ENCODE measurements at regions not wholly inside any gene's neighbourhood (a gene's known extent, or its start where the extent isn't known, plus 50 kb on each side); places are given as distances from the start of the nearest gene placed in this dataset.
"Not testable (repeated sequence)": the region's sequence is repeated elsewhere in the genome, so short reads cannot be mapped to it uniquely, and the experiment has no call there.

DNA sequence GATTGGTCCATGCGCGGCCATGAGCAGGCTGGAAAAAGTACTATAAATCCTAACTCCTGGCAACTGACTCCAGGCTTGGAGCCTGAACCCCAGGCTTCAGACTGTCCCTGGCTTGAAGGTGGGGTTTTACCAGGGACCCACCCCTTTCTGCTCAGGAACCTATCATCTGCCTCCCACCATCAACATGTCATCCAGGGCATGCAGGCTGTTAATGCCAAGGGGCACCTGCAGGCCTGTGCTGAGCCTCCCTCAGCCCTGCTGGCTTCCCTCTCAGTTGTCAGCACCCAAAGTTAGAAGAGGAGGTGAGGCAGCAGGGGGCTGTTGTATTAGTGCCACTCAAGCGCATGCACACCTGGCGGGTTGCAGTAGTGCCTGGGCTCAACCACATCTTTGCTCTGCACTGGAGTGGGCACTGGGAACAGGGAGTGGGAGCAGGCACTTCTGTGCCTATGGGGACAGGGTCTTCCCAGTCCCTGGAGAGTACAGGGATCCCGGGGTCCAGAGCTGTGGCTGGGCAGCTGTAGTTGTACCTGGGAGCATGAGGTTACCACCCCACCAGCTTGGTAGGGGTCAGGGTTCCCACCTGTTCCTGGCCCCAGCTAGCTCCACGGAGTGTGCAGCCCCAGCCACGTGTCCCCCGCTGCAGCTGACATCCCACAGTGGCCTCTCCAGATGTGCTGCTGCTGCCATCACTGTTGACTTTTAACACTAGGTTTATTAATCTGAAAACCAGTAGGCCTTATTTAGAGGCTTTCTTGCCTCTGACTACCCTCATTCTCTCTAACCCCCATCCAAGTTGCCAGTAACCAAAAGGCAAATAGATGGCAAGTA, 306.2 kb upstream of the RIOK2 start:
- no peak for DNase-seq

DNA sequence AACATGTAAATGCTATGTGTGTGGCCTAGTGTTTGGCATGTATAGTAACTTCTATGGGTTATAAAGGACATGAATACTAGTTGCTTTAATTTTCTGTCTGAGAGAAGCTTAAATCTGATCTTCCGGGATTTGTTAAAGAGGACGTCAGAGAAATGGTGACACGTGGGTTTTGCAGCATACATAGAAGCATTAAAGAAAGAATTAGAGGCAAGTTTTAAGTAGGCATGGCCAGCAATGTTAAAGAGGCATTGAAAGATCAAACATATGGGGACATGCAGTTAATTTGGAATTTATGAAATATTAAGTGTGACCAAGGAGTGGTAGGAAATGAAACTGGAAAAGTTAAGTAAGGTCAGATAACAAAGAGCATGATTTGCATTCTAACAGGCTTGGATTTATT, 311.4 kb upstream of the RIOK2 start:
- DNase-seq, result no peak

DNA sequence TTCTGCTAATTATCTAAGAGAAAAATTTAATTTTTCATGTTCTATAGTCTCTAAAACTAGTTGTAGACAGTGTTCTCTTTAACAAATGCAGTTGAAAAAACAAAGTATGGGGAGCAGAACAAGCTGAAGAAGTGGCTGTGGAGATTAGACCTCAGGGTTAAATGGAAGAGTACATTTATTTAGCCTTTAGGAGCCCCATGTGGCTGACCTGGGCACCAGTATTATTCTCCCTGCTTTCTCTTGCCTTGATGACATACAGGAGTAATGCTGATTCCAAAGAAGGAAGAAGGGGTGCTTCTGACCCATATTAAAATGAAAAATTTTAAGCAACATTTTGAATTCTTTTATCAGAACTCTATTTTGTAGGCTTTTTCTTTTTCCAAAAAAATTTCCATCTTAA, 312.3 kb upstream of the RIOK2 start:
- no peak for DNase-seq

DNA sequence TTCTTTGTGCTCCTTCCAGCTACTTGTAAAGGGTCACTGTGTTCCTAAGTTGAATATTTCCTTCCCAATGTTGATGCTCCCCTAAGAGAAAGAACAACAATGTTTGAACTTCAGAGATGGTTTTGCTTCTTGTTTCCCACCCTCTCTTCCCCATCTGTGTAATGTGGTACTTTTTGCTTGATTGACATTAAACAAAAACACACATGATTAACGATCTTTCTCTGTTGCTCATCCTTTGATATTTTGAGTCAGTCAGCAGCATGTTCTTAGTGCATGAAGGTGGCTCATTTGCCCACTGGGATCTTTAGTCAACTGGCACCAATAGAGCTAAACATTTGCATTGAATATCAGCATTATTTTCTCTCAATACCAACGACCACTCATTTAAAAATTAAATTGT, 313.0 kb upstream of the RIOK2 start:
- DNase-seq, result no peak

DNA sequence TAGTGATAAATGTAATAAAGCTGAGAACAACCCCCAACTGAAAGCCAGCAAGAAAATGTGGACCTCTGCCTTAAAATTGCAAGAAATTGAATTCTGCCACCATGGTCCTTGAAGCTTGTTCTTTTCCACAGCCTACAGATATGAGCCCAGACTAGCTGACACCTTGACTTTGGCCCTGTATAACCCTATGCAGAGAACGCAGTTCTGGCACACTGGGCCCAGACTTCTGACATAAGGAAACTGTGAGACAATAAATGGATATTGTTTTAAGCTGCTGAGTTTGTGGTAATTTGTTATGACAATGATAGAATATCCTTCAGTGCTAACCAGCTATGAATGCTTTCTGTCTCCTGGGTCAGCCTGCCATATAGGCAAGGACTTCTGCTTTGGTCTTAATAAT, 315.6 kb upstream of the RIOK2 start:
- DNase-seq, result no peak

DNA sequence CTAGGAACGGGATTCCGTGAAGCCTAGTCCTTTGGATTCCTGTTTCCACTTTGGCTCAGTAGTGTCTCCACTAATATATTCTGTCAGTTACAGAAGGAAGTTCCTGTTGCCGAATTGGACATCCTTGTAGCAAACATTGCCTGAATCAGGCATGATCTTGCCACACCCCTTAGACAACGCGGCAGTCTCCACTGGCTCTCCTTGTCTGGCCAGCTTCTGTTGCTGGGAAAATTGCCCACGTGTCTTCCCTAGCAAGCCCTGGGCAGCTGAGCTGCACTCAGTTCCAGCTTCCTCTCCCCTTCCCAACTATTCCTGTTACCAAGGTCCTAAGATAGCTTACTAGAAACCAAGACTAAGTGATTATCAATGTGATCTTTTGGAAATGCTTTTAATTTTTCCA, 316.6 kb upstream of the RIOK2 start:
- no peak for DNase-seq

DNA sequence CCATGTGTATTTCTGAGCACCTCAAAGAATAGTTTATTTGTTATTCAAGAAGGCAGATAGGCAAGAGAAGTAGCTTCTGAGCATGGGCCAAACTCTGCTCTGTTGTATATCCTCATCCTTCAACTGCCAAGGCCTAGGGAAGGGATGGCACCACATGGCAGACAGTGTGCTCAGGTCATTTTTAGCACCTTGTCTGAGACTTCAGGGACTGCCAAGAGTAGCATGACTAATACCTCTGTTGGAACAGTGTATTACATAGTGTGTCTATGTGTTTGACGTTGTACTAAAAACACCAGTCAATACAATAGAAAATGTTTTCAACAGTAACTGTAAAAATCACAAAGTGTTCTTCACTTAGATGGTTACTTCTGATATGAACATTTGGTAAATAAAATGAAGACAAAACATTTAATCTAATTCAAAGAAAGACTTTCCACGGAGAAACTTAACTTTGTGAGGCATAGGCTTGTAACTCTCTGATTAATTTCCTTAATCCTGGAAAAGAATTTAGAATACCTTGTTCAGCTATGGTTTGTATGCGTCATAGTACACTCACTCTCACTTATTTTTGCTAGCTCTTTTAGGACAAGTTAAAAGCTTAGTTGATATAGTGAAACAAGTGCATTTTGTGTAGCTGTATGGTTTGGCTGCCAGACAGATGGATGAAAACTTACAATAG, 318.4 kb upstream of the RIOK2 start:
- DNase-seq, result no peak

DNA sequence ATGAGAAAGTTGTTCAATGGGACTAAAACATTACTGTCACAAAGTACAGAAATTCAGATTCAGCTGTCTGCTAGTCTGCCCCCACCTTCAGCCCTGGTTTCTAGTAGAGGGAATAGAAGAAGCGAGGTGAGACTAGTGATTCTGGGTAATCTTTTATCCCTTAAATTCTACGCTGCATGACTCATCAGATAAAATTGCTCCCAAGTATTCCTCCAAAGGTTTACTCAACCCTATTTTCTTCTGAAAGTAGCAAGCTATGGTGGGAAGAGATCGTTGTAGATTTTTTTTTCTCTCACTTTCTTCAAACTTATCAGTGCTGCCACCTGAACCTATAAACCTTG, 318.9 kb upstream of the RIOK2 start:
- DNase-seq, result no peak

DNA sequence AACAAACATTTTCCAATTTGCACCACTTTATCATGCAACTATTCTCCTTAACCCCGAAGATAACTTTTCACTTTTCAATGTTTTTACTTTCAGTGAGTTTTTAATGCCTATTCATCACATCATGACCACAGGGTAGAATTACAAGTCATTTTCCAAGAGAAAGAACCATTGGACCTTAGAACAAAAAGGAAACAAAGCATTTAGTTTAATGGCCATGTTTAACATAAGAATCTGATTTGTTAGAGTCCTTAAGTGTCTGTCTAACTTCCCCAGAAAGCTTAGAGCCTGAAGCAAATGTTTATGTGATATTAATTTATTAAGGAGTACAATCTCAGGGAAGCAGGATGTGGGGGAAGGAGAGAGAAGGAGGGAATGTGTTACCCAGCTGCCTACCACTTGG, 325.8 kb upstream of the RIOK2 start:
- no peak for DNase-seq

DNA sequence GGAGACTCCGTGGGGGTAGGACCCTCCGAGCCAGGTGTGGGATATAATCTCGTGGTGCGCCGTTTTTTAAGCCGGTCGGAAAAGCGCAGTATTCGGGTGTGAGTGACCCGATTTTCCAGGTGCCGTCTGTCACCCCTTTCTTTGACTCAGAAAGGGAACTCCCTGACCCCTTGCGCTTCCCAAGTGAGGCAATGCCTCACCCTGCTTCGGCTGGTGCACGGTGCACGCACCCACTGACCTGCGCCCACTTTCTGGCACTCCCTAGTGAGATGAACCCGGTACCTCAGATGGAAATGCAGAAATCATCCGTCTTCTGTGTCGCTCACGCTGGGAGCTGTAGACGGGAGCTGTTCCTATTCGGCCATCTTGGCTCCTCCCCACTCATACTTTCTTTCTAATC, 336.5 kb upstream of the RIOK2 start:
- DNase-seq, result not testable (repeated sequence)

DNA sequence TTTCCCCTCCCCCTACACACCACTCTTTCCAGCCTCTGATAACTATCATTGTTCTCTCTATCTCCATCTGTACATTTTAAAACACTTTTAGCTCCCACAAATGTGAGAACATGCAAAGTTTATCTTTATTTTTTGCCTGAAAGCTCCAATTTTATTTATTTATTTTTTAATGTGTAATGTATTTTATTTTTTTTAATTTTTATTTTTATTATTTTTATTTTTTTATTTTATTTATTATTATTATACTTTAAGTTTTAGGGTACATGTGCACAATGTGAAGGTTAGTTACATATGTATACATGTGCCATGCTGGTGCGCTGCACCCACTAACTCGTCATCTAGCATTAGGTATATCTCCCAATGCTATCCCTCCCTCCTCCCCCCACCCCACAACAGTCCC, 340.3 kb upstream of the RIOK2 start:
- DNase-seq, result not testable (repeated sequence)

DNA sequence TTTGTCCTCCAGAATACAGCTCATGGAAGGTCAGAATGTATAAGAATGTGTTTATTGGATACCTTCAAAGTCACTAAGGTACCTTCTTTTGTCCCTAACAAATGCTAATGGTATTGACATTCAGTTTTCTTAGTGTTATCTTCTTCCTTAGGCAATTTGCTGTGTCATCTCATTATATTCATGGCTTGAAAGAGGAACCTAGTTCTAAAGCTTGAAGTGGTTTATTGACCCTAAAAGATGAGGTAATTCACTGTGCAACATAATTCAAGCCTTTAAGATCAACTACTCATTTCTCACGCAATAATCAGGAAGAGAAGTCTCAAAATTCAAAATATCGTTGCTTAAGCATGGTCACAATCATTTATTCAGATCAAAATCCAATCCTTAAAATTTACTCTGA, 342.7 kb upstream of the RIOK2 start:
- no peak for DNase-seq

DNA sequence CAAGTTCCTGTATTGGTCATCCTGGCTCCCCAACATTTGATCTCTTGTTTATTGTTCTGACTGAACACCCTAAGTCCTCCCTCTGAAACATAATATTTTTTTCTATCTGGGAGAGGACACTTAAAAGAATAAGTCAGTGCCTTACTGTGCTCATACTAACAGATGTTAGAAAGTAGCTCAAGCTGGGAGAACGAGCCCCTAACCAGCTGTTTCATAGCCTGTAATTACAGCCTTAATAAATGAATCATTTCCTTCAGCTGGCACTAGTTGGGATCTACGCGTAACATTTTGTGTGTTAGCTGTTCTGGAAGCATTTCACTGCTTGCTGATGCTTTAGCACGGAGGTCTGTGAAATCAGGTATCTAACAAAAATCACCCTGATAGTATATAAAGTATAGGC, 345.9 kb upstream of the RIOK2 start:
- DNase-seq, result no peak

DNA sequence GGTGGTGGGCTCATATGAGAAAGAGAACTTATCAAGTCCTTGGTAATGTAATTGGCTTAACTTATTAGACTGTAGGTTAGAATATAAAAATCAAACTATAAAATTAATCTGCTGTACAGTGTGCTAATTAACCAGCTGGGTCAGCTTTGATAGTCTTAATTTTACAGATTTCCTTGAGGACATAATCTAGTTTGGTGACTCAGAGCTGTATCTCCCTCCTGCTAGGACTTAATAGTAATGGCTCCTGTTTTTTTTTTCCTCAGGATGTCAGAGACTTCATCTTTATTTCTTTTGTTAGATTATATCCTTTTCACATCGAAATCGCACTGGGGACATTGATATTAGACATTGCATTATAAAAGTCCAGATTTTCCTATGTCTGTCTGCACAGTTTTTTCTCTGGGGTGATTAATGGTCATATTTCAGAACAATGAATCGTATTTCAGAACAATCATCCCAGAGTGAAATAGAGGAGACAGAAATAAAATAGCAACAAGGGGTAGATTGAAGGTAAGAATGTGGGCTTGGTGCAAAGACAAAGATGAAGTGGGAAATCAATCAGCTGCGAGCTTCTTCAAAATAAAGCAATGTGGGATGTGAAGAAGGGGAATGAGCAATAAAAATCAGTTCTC, 346.4 kb upstream of the RIOK2 start:
- DNase-seq, result no peak

DNA sequence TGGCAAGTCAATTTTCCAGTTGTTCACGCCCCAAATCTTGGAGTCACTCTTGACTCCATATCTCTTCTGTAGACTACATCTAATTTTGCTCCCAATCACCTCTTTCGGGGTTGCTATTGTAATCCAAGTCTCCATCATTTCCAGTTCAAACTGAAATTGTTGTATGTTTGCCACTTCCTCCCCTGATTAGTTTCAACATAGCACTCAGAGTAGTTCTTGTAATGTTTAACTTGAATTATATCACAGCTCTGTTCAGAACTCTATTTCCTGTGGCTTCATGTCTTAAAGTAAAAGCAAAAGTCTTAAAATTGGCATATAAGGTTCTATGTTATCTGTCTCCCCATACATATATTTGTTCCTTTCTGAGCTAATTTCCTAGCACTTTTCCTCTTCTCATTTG, 348.5 kb upstream of the RIOK2 start:
- DNase-seq, result no peak

DNA sequence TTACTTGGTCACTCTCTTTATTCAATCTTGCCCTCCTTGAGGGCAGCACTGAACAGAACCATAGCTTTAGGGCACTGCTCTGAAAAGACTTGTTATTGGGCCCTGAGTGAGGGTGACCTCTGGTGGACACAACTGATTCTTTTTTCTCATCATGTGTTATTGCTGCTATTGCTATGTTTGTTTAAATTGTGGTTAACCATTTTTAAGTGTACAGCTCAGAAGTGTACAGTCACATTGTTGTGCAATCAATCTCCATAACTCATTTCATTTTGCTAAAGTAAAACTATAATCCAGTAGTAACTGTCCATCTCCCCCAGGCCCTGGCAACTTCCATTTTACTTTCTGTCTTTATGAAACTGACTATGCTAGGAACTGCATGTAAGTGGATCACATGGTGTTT, 351.1 kb upstream of the RIOK2 start:
- no peak for DNase-seq

DNA sequence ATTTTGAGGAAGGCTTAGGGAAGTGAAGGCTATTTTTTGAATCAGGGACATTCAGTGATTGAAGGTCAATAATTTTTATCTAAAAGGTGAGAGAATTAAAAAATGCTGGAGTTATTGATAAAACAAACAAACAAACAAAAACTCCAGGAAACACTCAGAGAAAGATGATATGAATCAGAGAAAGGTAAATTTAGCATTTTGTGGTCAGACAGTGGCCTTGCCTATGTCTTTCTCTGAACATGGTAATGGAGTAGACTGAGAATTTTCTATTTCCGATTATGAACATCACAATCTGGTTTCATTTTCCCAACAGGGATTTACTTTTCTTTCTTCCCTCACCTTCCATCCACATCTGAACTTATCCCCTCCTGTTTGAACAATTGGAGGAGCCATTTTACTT, 353.6 kb upstream of the RIOK2 start:
- DNase-seq, result no peak

DNA sequence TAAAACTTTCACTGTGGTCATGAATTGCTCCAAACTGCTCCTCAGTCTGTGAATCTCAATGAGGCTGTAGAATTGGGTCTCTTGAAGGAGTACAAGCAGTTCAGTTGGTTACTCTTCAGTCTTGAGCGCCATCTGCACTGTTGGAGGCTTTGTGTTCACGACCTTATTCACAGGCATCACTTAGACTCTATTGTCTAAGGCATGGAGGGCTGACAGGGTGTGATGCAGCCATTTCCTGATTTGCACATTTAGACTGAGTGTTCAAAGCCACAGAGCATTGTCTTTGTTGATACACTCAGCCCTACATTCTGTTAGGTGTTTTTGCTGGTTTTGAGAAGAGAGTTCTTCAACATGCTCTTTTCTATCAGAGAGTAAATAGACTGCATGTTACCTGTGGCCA, 355.9 kb upstream of the RIOK2 start:
- no peak for DNase-seq

DNA sequence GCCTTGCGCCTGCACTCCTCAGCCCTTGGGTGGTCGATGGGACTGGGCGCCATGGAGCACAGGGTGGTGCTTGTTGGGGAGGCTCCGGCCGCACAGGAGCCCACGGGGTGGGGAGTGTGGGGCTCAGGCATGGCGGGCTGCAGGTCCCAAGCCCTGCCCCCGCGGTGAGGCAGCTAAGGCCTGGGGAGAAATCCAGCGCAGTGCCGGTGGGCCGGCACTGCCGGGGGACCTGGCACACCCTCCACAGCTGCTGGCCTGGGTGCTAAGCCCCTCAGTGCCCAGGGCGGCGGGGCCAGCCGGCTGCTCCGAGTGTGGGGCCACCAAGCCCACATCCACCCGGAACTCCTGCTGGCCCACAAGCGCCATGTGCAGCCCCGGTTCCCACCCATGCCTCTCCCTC, 358.8 kb upstream of the RIOK2 start:
- DNase-seq, result no peak

DNA sequence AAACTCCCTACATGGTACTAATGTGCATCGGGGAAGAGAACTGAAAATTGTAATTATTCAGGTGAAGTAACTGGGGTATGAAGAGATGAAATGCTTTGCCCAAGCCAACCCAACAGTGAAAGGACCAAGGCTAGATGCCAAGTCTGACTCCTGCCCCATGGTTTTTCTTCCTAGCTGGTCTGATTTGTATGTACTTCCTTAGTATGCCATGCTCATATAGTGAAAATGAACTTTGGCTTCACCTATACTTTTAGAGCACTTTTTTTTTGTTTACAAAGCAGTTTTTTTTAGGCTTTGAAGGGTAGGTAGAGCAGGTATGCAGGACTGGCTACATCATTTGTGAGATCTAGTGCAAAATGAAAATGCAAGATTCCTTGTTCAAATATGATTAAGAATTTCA, 359.4 kb upstream of the RIOK2 start:
- DNase-seq, result no peak

DNA sequence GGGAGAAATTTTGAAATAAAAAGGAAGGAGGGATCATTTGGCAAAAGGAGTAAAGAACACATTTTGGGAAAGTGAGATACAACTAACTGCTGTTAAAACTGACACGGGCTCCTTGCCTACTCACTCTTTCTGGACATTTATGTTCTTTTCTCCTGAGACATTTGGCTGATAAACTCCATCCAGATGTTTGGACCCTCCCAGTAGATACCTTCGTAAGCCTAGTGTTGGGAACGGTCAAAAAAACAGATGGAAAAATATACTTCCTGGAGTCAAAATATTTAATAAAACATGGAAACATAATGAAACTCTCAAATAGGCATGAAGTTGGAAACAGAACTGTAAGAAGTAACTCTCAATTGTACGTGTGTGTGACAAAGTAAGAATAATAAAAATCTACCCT, 360.1 kb upstream of the RIOK2 start:
- no peak for DNase-seq

DNA sequence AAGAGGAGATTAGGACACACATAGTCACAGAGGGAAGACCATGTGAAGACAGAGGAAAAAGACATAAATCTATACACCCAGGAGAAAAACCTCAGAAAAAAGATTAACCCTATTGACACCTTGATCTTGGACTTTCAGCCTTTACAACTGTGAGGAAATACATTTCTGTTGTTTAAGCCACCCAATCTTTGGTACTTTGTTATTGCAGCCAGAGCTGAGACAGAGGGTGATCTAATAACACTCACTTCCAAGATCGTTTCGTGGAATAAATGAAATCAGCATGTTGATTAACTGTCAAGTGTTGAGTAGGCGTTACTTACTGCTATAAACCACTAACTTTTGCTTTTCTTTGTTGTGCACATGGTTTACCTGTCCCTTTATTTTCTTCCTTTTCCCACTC, 361.2 kb upstream of the RIOK2 start:
- no peak for DNase-seq

DNA sequence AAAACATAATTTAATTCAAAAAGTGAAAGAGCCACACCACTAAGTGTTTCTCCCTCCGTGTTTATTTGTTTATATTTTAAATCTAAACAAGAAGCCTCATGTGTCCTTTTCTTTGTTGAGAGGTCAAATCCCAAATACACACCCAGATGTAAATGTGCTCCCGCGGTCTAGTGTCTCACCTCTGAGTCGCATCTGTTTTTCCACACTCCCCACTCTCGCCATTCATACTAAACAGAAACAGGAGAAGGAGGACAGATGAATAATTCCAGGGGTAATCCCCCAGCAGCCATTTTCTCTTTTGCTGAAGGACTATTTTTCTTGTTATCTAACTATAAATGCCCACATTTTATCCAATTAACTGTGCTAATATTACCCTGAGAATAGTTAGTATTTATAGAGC, 361.6 kb upstream of the RIOK2 start:
- DNase-seq, result no peak

DNA sequence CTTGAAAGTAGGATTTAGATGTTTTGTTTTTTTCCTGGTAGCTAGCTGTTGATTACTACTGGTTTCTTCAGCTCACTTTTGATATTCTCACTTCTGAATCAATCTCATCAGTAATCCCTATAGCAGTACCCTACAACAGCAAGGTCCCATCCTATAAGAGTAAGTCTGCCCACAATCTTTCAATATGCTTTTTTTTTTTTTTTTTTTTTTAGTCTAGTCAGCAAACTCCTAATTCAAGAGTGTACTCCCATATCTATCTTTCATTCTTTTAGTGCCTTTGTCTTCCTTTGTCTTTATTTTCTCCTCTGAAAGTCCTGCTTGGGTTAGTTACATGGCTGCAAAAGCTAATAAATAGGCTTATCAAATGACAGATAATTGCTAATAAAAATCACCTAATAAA, 362.4 kb upstream of the RIOK2 start:
- no peak for DNase-seq
